Mucosa of descending colon (tissue), 3 donors: ENCODE measurements at regions not wholly inside any gene's neighbourhood (a gene's known extent, or its start where the extent isn't known, plus 50 kb on each side); places are given as distances from the start of the nearest gene placed in this dataset.

Experiments used
- ATAC-seq: fragments of 200-7000 bp; cut with Tn5 transposase; one replicate; pipeline ENCODE4 v1.9.1; 2020; ENCODE audit warnings: mild to moderate bottlenecking, moderate library complexity
- DNase-seq, 3 donors: peaks; one replicate each; pipeline ENCODE4 v3.0.0-alpha.2; 2020
- H3K36me3 ChIP-seq: fragments of 200-600 bp; one replicate; pipeline ENCODE4 v1.8.0; 2021; ENCODE audit warnings: low read depth, mild to moderate bottlenecking
- H3K4me1 ChIP-seq: fragments of 200-600 bp; one replicate; pipeline ENCODE4 v1.8.0; 2021; ENCODE audit warnings: low read depth, mild to moderate bottlenecking
- H3K4me3 ChIP-seq: fragments of 200-600 bp; one replicate; pipeline ENCODE4 v1.8.0; 2021; ENCODE audit warnings: mild to moderate bottlenecking
- H3K9me3 ChIP-seq: fragments of 200-600 bp; one replicate; pipeline ENCODE4 v1.8.0; 2021; ENCODE audit warnings: mild to moderate bottlenecking
- intact Hi-C, 2 donors: fragments of 100-400 bp; cut with DNase I in 1 of 2; cut with micrococcal nuclease in 1 of 2; formaldehyde crosslinking; loops; one replicate each; pipeline versions ENCODE4 v1.11.0 to v1.11.1; 2022; cut with DNase I, micrococcal nuclease
- TF ChIP-seq, protein P1 (sequence below): fragments of 200-600 bp; IDR thresholded peaks from one replicate; pipeline ENCODE4 v1.8.0; 2022; ENCODE audit warnings: antibody characterized with exemption, mild to moderate bottlenecking
- donor health status: DM: no; HTN: no; CAD: no; lungs with moderate emphysema.
- donor health status: DM: no; HTN: no; CAD: no.
- donor health status: DM: no; HTN: yes; CAD: no.

DNA sequence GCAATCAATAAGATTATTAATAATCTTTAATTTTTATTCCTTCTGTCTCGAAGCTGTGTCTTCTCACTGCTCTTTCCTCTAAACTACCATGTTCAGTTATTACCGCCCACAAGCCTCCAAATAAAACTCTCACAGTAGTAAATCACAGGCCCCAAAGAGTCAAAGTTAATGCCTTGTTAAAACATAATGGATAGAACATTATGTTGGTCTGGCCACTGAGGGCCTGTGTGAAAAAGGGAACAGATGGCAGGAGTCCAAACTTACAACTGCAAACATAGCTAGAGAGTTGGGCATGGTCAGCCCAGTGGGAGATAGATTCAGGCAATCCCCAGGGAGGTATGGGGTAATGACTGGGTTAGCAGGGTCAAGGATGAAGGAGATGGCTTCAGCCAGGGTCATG, 84.6 kb upstream of the TNIP3 start:
- H3K9me3 ChIP-seq = no peaks in the 10 kb centered on the region
- H3K4me1 ChIP-seq = no peaks in the 10 kb centered on the region
- no peak overlapping the region for H3K4me3 ChIP-seq
- ATAC-seq (no peak), DNase-seq (no peak)
- intact Hi-C loops = no loop called here
- TF ChIP-seq, protein P1, sequence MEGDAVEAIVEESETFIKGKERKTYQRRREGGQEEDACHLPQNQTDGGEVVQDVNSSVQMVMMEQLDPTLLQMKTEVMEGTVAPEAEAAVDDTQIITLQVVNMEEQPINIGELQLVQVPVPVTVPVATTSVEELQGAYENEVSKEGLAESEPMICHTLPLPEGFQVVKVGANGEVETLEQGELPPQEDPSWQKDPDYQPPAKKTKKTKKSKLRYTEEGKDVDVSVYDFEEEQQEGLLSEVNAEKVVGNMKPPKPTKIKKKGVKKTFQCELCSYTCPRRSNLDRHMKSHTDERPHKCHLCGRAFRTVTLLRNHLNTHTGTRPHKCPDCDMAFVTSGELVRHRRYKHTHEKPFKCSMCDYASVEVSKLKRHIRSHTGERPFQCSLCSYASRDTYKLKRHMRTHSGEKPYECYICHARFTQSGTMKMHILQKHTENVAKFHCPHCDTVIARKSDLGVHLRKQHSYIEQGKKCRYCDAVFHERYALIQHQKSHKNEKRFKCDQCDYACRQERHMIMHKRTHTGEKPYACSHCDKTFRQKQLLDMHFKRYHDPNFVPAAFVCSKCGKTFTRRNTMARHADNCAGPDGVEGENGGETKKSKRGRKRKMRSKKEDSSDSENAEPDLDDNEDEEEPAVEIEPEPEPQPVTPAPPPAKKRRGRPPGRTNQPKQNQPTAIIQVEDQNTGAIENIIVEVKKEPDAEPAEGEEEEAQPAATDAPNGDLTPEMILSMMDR = no peak
- no peaks in the 10 kb centered on the region for H3K36me3 ChIP-seq

- Histone ChIP-seq H3K36me3 (no peaks in the 10 kb centered on the region), H3K4me3 (no peak overlapping the region), H3K4me1 (no peaks in the 10 kb centered on the region), H3K9me3 (no peaks in the 10 kb centered on the region)
- intact Hi-C loops = no loop called here
- TF ChIP-seq, protein P1 = no peak
- peak; percentile 50 for ATAC-seq
- DNase-seq = no peak
Observed at GRCh38 chr4:121246698-121247097, 82.6 kb upstream of the TNIP3 start.

- no peaks in the 10 kb centered on the region for H3K36me3 ChIP-seq
- H3K4me3 ChIP-seq = no peak overlapping the region
- H3K4me1 ChIP-seq = no peaks in the 10 kb centered on the region
- no peak for ATAC-seq
- DNase-seq = no peak
- no peaks in the 10 kb centered on the region for H3K9me3 ChIP-seq
- TF ChIP-seq, protein P1 = no peak
- intact Hi-C loops = no loop called here
Observed at GRCh38 chr4:121243485-121243884, 79.4 kb upstream of the TNIP3 start.

GRCh38 chr4:121242188-121242750, 78.1 kb upstream of the TNIP3 start:
- intact Hi-C loops = no loop called here
- no peak for ATAC-seq

DNA sequence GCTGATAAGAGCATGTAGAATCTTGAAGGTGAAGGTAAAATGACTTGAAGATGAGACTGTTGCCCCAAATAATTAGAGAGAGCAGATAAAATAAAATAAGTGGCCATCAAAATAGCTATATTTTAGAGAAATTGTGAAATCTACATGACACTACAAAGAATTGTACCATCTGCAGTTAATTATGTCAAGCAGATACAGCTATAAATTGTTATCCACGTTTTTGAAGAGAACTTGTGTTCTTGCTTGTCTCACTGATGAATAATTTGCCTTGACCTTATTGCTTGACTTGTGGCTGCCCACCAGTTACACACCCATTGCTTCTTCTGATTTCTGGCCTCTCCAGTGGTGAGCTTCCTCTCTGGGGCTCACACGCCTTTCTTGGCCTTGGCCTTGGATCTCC, 75.8 kb upstream of the TNIP3 start:
- no peak for DNase-seq
- intact Hi-C loops = no loop called here
- Histone ChIP-seq H3K4me3 (no peak overlapping the region), H3K36me3 (no peaks in the 10 kb centered on the region), H3K4me1 (no peaks in the 10 kb centered on the region), H3K9me3 (no peaks in the 10 kb centered on the region)
- TF ChIP-seq, protein P1 = no peak
- ATAC-seq = no peak

More at GRCh38 chr4:121242188-121242750, 78.1 kb upstream of the TNIP3 start:
- H3K4me1 ChIP-seq = no peaks in the 10 kb centered on the region
- no peak for DNase-seq
- H3K4me3 ChIP-seq = no peak overlapping the region
- H3K36me3 ChIP-seq = no peaks in the 10 kb centered on the region
- no peaks in the 10 kb centered on the region for H3K9me3 ChIP-seq
- TF ChIP-seq, protein P1 = no peak

DNA sequence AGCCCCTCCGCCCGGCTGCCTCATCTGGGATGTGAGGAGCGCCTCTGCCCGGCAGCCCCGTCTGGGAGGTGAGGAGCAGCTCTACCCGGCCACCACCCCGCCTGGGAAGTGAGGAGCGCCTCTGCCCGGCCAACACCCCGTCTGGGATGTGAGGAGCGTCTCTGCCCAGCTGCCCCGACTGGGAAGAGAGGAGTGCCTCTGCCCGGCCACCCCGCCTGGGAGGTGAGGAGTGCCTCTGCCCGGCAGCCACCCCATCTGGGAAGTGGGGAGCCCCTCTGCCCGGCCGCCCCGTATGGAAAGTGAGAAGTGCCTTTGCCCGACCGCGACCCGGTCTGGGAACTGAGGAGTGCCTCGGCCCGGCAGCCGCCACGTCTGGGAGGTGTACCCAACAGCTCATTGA, 74.3 kb upstream of the TNIP3 start:
- Histone ChIP-seq H3K36me3 (no peaks in the 10 kb centered on the region), H3K4me3 (no peak overlapping the region), H3K4me1 (no peaks in the 10 kb centered on the region), H3K9me3 (no peaks in the 10 kb centered on the region)
- intact Hi-C loops = no loop called here
- DNase-seq (peak in 1 of 3 donors; percentile 47), ATAC-seq (no peak)
- TF ChIP-seq, protein P1 = no peak
